C4-2B (cell line): ENCODE measurements at regions not wholly inside any gene's neighbourhood (a gene's known extent, or its start where the extent isn't known, plus 50 kb on each side); places are given as distances from the start of the nearest gene placed in this dataset.

Experiments used
- ZFX ChIP-seq: fragments of 450-650 bp; IDR thresholded peaks from 2 replicates; pipeline ENCODE4 v1.6.1; 2017
- TF ChIP-seq, protein P1 (sequence below): fragments of 450-650 bp; conservative IDR thresholded peaks from 2 replicates; pipeline ENCODE4 v1.5.1; 2017; ENCODE audit warnings: mild to moderate bottlenecking

DNA sequence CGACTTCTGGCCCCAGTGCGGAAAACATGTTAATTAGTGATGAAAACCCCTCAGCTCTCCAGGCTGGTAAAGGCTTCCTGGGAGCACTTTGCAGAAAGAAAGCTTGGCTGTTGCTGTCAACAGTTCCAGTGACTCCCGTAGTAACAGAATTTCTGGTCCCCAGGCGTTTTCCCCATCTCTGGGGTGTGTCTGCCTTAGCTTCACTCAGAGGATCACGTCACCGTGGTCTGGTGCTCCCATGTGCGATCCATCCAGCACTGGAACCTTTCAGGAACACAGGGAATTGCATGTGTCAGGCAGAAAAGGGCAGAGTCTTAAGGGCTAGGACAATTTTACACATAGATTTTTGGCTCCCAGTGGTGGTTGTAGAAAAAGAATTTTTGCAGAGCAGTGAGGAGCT lies 470.4 kb upstream of the USP24 start:
- TF ChIP-seq, protein P1, sequence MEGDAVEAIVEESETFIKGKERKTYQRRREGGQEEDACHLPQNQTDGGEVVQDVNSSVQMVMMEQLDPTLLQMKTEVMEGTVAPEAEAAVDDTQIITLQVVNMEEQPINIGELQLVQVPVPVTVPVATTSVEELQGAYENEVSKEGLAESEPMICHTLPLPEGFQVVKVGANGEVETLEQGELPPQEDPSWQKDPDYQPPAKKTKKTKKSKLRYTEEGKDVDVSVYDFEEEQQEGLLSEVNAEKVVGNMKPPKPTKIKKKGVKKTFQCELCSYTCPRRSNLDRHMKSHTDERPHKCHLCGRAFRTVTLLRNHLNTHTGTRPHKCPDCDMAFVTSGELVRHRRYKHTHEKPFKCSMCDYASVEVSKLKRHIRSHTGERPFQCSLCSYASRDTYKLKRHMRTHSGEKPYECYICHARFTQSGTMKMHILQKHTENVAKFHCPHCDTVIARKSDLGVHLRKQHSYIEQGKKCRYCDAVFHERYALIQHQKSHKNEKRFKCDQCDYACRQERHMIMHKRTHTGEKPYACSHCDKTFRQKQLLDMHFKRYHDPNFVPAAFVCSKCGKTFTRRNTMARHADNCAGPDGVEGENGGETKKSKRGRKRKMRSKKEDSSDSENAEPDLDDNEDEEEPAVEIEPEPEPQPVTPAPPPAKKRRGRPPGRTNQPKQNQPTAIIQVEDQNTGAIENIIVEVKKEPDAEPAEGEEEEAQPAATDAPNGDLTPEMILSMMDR: no peak
- no peak for TF ChIP-seq ZFX
